ENCODE measurements at regions not wholly inside any gene's neighbourhood (a gene's known extent, or its start where the extent isn't known, plus 50 kb on each side); places are given as distances from the start of the nearest gene placed in this dataset.
"Not testable (repeated sequence)": the region's sequence is repeated elsewhere in the genome, so short reads cannot be mapped to it uniquely, and the experiment has no call there.

- no peak for TF ChIP-seq CTCF (conservative IDR thresholded peaks at IDR 0.05; ENCODE audit: low read depth in 2 of 2)
- TF ChIP-seq POLR2AphosphoS5 (IDR thresholded peaks at IDR 0.05; ENCODE audit: low read depth), result no peak
These were observed 129.5 kb upstream of the PZP start (continued) for GRCh38 chr12:9337656-9338055.

GRCh38 chr12:9336375-9337011 is 128.3 kb upstream of the PZP start:
- H4K20me1 ChIP-seq (replicated peaks; ENCODE audit: insufficient read depth); H3K4me2 ChIP-seq; H3K4me1 Mint-ChIP-seq; H3K27me3 ChIP-seq (ENCODE audit: insufficient read depth); ATAC-seq; H3K27ac ChIP-seq (ENCODE audit: low read depth); H3K4me3 ChIP-seq; DNase-seq (ENCODE audit: low spot score); H3K79me2 ChIP-seq (replicated peaks; ENCODE audit: insufficient read depth); H3K36me3 ChIP-seq (ENCODE audit: insufficient read depth); H3K4me1 ChIP-seq (ENCODE audit: insufficient read depth); H3K4me3 Mint-ChIP-seq; H3F3A ChIP-seq (replicated peaks; ENCODE audit: low read depth); H3K27ac Mint-ChIP-seq; H3K27me3 Mint-ChIP-seq (ENCODE audit: insufficient read depth, low read depth, poor library complexity); H2AFZ ChIP-seq; H3K9me2 ChIP-seq (ENCODE audit: insufficient read depth): not testable (repeated sequence)
- Mint-ChIP-seq H3K9me3 (peaks cover 11% of the 10 kb centered on the region), H3K36me3 (ENCODE audit: low read depth) (peaks cover 15% of the 10 kb centered on the region; the same call in 2 of the 3 replicates)

GRCh38 chr12:9335867-9336266 is 127.7 kb upstream of the PZP start:
- H3K27ac ChIP-seq (ENCODE audit: low read depth), result no peak overlapping the region
- Mint-ChIP-seq H3K9me3 (peaks cover 11% of the 10 kb centered on the region), H3K27ac (no peak overlapping the region), H3K4me1 (peaks cover 2% of the 10 kb centered on the region; the same call in 2 of the 3 replicates), H3K36me3 (ENCODE audit: low read depth) (peaks cover 15% of the 10 kb centered on the region; the same call in 2 of the 3 replicates), H3K27me3 (ENCODE audit: insufficient read depth, low read depth, poor library complexity) (no peaks in the 10 kb centered on the region), H3K4me3 (no peak overlapping the region)
- no peaks in the 10 kb centered on the region for H4K20me1 ChIP-seq (replicated peaks; ENCODE audit: insufficient read depth)
- no peak overlapping the region for H3K4me2 ChIP-seq
- H3K79me2 ChIP-seq (replicated peaks; ENCODE audit: insufficient read depth), result no peaks in the 10 kb centered on the region
- H3K4me3 ChIP-seq, result no peak overlapping the region
- no peaks in the 10 kb centered on the region for H3K9me2 ChIP-seq (ENCODE audit: insufficient read depth)
- H3K4me1 ChIP-seq (ENCODE audit: insufficient read depth), result no peaks in the 10 kb centered on the region
- no peak for DNase-seq (ENCODE audit: low spot score)
- no peaks in the 10 kb centered on the region for H3K36me3 ChIP-seq (ENCODE audit: insufficient read depth)
- H3K27me3 ChIP-seq (ENCODE audit: insufficient read depth), result no peaks in the 10 kb centered on the region
- H3F3A ChIP-seq (replicated peaks; ENCODE audit: low read depth), result no peaks in the 10 kb centered on the region
- no peak for ATAC-seq
- H2AFZ ChIP-seq, result no peak overlapping the region
- TF ChIP-seq ZNF462 (CRISPR knock-in tag; IDR thresholded peaks at IDR 0.05), result no peak
- no peak for TF ChIP-seq EZH2 (IDR thresholded peaks at IDR 0.05; ENCODE audit: low read depth, unreplicated experiment)
- TF ChIP-seq STAT1 (IDR thresholded peaks at IDR 0.05; ENCODE audit: unreplicated experiment), result no peak
- no peak for TF ChIP-seq ZNF331 (CRISPR knock-in tag; IDR thresholded peaks at IDR 0.05; ENCODE audit: low read depth)
- no peak for TF ChIP-seq JUNB (IDR thresholded peaks at IDR 0.05; ENCODE audit: unreplicated experiment)
- TF ChIP-seq REST (IDR thresholded peaks at IDR 0.05; ENCODE audit: unreplicated experiment), result no peak

All from GM23338 (cell line).